ENCODE measurements at regions not wholly inside any gene's neighbourhood (a gene's known extent, or its start where the extent isn't known, plus 50 kb on each side); places are given as distances from the start of the nearest gene placed in this dataset.

DNA sequence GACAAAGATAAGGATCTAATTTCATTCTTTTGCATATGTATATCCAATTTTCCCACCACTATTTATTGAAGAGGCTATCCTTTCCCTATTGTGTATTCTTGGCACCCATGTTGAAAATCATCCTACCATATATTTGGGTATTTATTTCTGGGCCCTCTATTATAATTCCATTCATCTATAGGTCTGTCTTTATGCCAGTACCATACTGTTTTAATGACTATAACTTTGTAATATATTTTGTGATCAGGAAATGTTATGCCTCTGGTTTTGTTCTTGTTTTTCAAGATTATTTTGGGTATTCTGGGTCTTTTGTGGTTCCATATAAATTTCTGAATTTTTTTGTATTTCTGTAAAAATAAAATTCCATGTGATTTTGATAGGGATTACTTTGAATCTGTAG is 347.6 kb upstream of the SULF2 start:
- ATAC-seq (no peak), DNase-seq (ENCODE audit: low spot score) (no peak)
- Mint-ChIP-seq H3K9me3 (peaks cover 16% of the 10 kb centered on the region), H3K36me3 (peaks cover 6% of the 10 kb centered on the region; the same call in 1 of the 2 replicates), H3K27me3 (ENCODE audit: low read depth) (no peaks in the 10 kb centered on the region), H3K27ac (no peak overlapping the region), H3K4me3 (no peak overlapping the region), H3K4me1 (peaks cover 9% of the 10 kb centered on the region)
- CTCF ChIA-PET, result no interaction called here
- POLR2A ChIA-PET, result no interaction called here
- TF ChIP-seq ZNF416 (CRISPR knock-in tag; IDR thresholded peaks at IDR 0.05) (no peak), ZNF138 (CRISPR knock-in tag; conservative IDR thresholded peaks at IDR 0.05) (no peak), ZNF423 (CRISPR knock-in tag; IDR thresholded peaks at IDR 0.05) (no peak), ZNF317 (CRISPR knock-in tag; IDR thresholded peaks at IDR 0.05; ENCODE audit: borderline replicate concordance, low read depth) (no peak), CREB1 (CRISPR knock-in tag; IDR thresholded peaks at IDR 0.05) (no peak)
- TF ChIP-seq, protein P1, sequence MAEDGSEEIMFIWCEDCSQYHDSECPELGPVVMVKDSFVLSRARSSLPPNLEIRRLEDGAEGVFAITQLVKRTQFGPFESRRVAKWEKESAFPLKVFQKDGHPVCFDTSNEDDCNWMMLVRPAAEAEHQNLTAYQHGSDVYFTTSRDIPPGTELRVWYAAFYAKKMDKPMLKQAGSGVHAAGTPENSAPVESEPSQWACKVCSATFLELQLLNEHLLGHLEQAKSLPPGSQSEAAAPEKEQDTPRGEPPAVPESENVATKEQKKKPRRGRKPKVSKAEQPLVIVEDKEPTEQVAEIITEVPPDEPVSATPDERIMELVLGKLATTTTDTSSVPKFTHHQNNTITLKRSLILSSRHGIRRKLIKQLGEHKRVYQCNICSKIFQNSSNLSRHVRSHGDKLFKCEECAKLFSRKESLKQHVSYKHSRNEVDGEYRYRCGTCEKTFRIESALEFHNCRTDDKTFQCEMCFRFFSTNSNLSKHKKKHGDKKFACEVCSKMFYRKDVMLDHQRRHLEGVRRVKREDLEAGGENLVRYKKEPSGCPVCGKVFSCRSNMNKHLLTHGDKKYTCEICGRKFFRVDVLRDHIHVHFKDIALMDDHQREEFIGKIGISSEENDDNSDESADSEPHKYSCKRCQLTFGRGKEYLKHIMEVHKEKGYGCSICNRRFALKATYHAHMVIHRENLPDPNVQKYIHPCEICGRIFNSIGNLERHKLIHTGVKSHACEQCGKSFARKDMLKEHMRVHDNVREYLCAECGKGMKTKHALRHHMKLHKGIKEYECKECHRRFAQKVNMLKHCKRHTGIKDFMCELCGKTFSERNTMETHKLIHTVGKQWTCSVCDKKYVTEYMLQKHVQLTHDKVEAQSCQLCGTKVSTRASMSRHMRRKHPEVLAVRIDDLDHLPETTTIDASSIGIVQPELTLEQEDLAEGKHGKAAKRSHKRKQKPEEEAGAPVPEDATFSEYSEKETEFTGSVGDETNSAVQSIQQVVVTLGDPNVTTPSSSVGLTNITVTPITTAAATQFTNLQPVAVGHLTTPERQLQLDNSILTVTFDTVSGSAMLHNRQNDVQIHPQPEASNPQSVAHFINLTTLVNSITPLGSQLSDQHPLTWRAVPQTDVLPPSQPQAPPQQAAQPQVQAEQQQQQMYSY (CRISPR knock-in tag; IDR thresholded peaks at IDR 0.05), result no peak

DNA sequence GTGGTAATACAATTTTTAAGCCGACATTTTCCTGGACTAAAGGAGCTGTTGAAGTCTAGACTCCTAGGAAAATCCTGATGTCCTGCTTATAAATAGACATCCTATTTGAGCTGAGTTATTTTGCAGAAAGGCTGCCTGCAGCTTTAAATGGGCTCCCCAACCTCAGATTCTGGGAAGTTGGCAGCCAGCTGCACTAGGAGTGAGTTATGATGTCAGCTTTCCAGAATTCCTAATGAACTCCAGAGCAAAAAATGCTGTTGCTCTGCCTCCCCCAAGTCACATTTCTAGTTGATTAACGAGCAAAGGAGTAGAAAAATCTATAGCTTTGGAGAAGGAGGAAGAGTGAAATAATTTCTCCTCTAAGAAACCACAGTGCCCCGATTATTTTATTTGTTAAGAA is 346.3 kb upstream of the SULF2 start:
- ChIA-PET POLR2A (no interaction called here), CTCF (interaction anchor here (1.2 kb wide), 1 partner anchor 277 kb away, joined by 3 read pairs; no protein-coding TSS in a partner anchor)
- no peaks in the 10 kb centered on the region for H3K27me3 Mint-ChIP-seq (ENCODE audit: low read depth)
- H3K27ac Mint-ChIP-seq, result no peak overlapping the region
- no peak overlapping the region for H3K4me3 Mint-ChIP-seq
- ATAC-seq, result no peak
- no peak for DNase-seq (ENCODE audit: low spot score)
- peaks cover 6% of the 10 kb centered on the region; the same call in 1 of the 2 replicates for H3K36me3 Mint-ChIP-seq
- peaks cover 12% of the 10 kb centered on the region for H3K4me1 Mint-ChIP-seq
- TF ChIP-seq MXD4 (CRISPR knock-in tag; IDR thresholded peaks at IDR 0.05; ENCODE audit: borderline replicate concordance), result no peak
- TF ChIP-seq MYBL2 (CRISPR knock-in tag; IDR thresholded peaks at IDR 0.05), result no peak
- no peak for TF ChIP-seq RORB (CRISPR knock-in tag; IDR thresholded peaks at IDR 0.05)
- TF ChIP-seq ZBTB21 (CRISPR knock-in tag; IDR thresholded peaks at IDR 0.05; ENCODE audit: borderline replicate concordance), result no peak
- TF ChIP-seq CREB1 (CRISPR knock-in tag; IDR thresholded peaks at IDR 0.05), result no peak
- TF ChIP-seq, protein P2, sequence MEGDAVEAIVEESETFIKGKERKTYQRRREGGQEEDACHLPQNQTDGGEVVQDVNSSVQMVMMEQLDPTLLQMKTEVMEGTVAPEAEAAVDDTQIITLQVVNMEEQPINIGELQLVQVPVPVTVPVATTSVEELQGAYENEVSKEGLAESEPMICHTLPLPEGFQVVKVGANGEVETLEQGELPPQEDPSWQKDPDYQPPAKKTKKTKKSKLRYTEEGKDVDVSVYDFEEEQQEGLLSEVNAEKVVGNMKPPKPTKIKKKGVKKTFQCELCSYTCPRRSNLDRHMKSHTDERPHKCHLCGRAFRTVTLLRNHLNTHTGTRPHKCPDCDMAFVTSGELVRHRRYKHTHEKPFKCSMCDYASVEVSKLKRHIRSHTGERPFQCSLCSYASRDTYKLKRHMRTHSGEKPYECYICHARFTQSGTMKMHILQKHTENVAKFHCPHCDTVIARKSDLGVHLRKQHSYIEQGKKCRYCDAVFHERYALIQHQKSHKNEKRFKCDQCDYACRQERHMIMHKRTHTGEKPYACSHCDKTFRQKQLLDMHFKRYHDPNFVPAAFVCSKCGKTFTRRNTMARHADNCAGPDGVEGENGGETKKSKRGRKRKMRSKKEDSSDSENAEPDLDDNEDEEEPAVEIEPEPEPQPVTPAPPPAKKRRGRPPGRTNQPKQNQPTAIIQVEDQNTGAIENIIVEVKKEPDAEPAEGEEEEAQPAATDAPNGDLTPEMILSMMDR (IDR thresholded peaks at IDR 0.05), result no peak
- TF ChIP-seq, protein P3, sequence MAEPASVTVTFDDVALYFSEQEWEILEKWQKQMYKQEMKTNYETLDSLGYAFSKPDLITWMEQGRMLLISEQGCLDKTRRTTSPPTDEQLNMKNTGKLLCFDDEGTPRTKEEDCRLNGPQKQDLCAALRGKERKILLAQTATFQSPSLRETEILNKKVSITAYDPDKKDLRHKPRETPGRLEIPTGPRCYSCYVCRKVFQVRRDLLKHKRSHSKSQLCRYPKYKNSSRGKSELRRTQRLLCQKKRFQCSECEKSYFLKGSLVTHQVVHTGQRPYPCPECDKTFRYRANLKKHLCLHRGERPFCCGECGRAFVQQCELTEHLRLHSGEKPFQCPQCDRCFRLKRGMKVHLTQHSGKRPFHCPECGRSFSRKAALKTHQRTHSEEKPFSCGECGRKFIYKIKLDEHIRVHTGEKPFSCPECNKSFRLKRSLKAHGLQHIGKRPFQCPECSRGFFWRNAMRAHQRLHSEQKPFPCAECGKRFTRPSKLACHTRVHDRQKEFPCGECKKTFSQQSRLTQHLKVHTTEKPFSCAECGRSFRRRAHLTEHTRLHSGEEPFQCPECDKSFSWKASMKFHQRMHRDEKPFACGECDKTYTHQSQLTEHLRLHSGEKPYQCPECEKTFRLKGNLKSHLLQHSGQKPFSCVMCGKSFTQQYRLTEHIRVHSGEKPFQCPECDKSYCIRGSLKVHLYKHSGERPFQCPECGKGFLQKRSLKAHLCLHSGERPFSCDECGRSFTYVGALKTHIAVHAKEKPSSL (CRISPR knock-in tag; conservative IDR thresholded peaks at IDR 0.05), result no peak
- TF ChIP-seq, protein P4, sequence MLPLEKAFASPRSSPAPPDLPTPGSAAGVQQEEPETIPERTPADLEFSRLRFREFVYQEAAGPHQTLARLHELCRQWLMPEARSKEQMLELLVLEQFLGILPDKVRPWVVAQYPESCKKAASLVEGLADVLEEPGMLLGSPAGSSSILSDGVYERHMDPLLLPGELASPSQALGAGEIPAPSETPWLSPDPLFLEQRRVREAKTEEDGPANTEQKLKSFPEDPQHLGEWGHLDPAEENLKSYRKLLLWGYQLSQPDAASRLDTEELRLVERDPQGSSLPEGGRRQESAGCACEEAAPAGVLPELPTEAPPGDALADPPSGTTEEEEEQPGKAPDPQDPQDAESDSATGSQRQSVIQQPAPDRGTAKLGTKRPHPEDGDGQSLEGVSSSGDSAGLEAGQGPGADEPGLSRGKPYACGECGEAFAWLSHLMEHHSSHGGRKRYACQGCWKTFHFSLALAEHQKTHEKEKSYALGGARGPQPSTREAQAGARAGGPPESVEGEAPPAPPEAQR (CRISPR knock-in tag; IDR thresholded peaks at IDR 0.05), result no peak
- TF ChIP-seq, protein P5, sequence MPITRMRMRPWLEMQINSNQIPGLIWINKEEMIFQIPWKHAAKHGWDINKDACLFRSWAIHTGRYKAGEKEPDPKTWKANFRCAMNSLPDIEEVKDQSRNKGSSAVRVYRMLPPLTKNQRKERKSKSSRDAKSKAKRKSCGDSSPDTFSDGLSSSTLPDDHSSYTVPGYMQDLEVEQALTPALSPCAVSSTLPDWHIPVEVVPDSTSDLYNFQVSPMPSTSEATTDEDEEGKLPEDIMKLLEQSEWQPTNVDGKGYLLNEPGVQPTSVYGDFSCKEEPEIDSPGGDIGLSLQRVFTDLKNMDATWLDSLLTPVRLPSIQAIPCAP (CRISPR knock-in tag; IDR thresholded peaks at IDR 0.05), result no peak
- TF ChIP-seq, protein P6, sequence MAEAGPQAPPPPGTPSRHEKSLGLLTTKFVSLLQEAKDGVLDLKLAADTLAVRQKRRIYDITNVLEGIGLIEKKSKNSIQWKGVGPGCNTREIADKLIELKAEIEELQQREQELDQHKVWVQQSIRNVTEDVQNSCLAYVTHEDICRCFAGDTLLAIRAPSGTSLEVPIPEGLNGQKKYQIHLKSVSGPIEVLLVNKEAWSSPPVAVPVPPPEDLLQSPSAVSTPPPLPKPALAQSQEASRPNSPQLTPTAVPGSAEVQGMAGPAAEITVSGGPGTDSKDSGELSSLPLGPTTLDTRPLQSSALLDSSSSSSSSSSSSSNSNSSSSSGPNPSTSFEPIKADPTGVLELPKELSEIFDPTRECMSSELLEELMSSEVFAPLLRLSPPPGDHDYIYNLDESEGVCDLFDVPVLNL (CRISPR knock-in tag; IDR thresholded peaks at IDR 0.05; ENCODE audit: borderline replicate concordance, low read depth), result no peak
- TF ChIP-seq, protein P7, sequence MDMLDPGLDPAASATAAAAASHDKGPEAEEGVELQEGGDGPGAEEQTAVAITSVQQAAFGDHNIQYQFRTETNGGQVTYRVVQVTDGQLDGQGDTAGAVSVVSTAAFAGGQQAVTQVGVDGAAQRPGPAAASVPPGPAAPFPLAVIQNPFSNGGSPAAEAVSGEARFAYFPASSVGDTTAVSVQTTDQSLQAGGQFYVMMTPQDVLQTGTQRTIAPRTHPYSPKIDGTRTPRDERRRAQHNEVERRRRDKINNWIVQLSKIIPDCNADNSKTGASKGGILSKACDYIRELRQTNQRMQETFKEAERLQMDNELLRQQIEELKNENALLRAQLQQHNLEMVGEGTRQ (CRISPR knock-in tag; IDR thresholded peaks at IDR 0.05), result no peak
- no peak for TF ChIP-seq ZNF121 (CRISPR knock-in tag; IDR thresholded peaks at IDR 0.05)
- TF ChIP-seq ZNF138 (CRISPR knock-in tag; conservative IDR thresholded peaks at IDR 0.05), result no peak
- no peak for TF ChIP-seq FOXK1 (CRISPR knock-in tag; IDR thresholded peaks at IDR 0.05)
- no peak for TF ChIP-seq RELA (CRISPR knock-in tag; IDR thresholded peaks at IDR 0.05; ENCODE audit: borderline replicate concordance)
- TF ChIP-seq, protein P8, sequence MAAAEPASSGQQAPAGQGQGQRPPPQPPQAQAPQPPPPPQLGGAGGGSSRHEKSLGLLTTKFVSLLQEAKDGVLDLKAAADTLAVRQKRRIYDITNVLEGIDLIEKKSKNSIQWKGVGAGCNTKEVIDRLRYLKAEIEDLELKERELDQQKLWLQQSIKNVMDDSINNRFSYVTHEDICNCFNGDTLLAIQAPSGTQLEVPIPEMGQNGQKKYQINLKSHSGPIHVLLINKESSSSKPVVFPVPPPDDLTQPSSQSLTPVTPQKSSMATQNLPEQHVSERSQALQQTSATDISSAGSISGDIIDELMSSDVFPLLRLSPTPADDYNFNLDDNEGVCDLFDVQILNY (CRISPR knock-in tag; IDR thresholded peaks at IDR 0.05), result no peak
- no peak for TF ChIP-seq TEAD4 (CRISPR knock-in tag; IDR thresholded peaks at IDR 0.05)
- TF ChIP-seq NFATC4 (CRISPR knock-in tag; IDR thresholded peaks at IDR 0.05), result no peak
- H3K9me3 Mint-ChIP-seq, result peaks cover 16% of the 10 kb centered on the region
